IMR-90 (cell line): ENCODE measurements at regions not wholly inside any gene's neighbourhood (a gene's known extent, or its start where the extent isn't known, plus 50 kb on each side); places are given as distances from the start of the nearest gene placed in this dataset.

Experiments
- CEBPB ChIP-seq: IDR thresholded peaks from 2 replicates; pipeline ENCODE4 v1.6.1; 2012; ENCODE audit warnings: low read depth, low read length, improper control_type of control experiment
- CTCF ChIP-seq: conservative IDR thresholded peaks from 2 replicates; pipeline ENCODE4 v1.5.1; 2012; ENCODE audit warnings: mild to moderate bottlenecking, low read depth, low read length, improper control_type of control experiment

- no peak for TF ChIP-seq CEBPB
- TF ChIP-seq CTCF: no peak
These were observed 207.6 kb downstream of the SOX3 start for GRCh38 chrX:140297273-140297672.
